Stimulated activated memory B cell treated with anti-CD40 and anti-IgM and Interleukin-4, amounts not matched to agents 10 μg/mL and 1 μg/mL and 100 μg/mL, for 72 hours (primary cell): ENCODE measurements at regions not wholly inside any gene's neighbourhood (a gene's known extent, or its start where the extent isn't known, plus 50 kb on each side); places are given as distances from the start of the nearest gene placed in this dataset.
"Not testable (repeated sequence)": the region's sequence is repeated elsewhere in the genome, so short reads cannot be mapped to it uniquely, and the experiment has no call there.

Source experiments
- ATAC-seq: fragments of 150-1000 bp; cut with Tn5 transposase; 2 replicates; pipeline ENCODE4 v1.10.0; 2021
- H3K27ac Mint-ChIP-seq: one replicate; pipeline ENCODE4 v1.8.0; 2022; ENCODE audit warnings: mild to moderate bottlenecking, mixed read lengths
- H3K27me3 Mint-ChIP-seq: one replicate; pipeline ENCODE4 v1.8.0; 2022; ENCODE audit warnings: mixed read lengths
- H3K36me3 Mint-ChIP-seq: one replicate; pipeline ENCODE4 v1.8.0; 2022; ENCODE audit warnings: mixed read lengths
- H3K4me1 Mint-ChIP-seq: one replicate; pipeline ENCODE4 v1.8.0; 2022; ENCODE audit warnings: mixed read lengths
- H3K4me3 Mint-ChIP-seq: one replicate; pipeline ENCODE4 v1.8.0; 2022; ENCODE audit warnings: mild to moderate bottlenecking, moderate library complexity, mixed read lengths
- H3K9me3 Mint-ChIP-seq: one replicate; pipeline ENCODE4 v1.8.0; 2022; ENCODE audit warnings: mixed read lengths

- Mint-ChIP-seq H3K27me3 (peaks cover 9% of the 10 kb centered on the region), H3K4me3 (no peak overlapping the region), H3K9me3 (peaks cover 14% of the 10 kb centered on the region), H3K4me1 (no peaks in the 10 kb centered on the region), H3K27ac (no peak overlapping the region), H3K36me3 (no peaks in the 10 kb centered on the region)
- no peak for ATAC-seq
Measured at GRCh38 chr3:63719796-63720445, 67.4 kb downstream of the SNTN start.

- not testable (repeated sequence) for H3K4me1 Mint-ChIP-seq, H3K27ac Mint-ChIP-seq, H3K4me3 Mint-ChIP-seq, H3K36me3 Mint-ChIP-seq, H3K27me3 Mint-ChIP-seq, ATAC-seq
- H3K9me3 Mint-ChIP-seq, result peaks cover 14% of the 10 kb centered on the region
Measured at GRCh38 chr3:63720951-63721350, 68.5 kb downstream of the SNTN start.

GRCh38 chr3:63724987-63725386, 72.5 kb downstream of the SNTN start:
- peaks cover 14% of the 10 kb centered on the region for H3K9me3 Mint-ChIP-seq
- H3K27ac Mint-ChIP-seq, result no peak overlapping the region
- ATAC-seq, result no peak
- H3K4me3 Mint-ChIP-seq, result no peak overlapping the region
- no peaks in the 10 kb centered on the region for H3K4me1 Mint-ChIP-seq
- H3K36me3 Mint-ChIP-seq, result no peaks in the 10 kb centered on the region
- H3K27me3 Mint-ChIP-seq, result no peaks in the 10 kb centered on the region

- ATAC-seq, result no peak
- Mint-ChIP-seq H3K27ac (no peak overlapping the region), H3K27me3 (peaks cover 15% of the 10 kb centered on the region), H3K4me3 (no peak overlapping the region), H3K9me3 (peaks cover 12% of the 10 kb centered on the region), H3K36me3 (no peaks in the 10 kb centered on the region), H3K4me1 (no peaks in the 10 kb centered on the region)
Measured at GRCh38 chr3:63726656-63727055, 74.2 kb downstream of the SNTN start.

- H3K36me3 Mint-ChIP-seq, result no peaks in the 10 kb centered on the region
- no peaks in the 10 kb centered on the region for H3K4me1 Mint-ChIP-seq
- H3K4me3 Mint-ChIP-seq, result no peak overlapping the region
- H3K27ac Mint-ChIP-seq, result no peak overlapping the region
- peaks cover 10% of the 10 kb centered on the region for H3K9me3 Mint-ChIP-seq
- peak; percentile 12 for ATAC-seq
- H3K27me3 Mint-ChIP-seq, result peaks cover 21% of the 10 kb centered on the region
Measured at GRCh38 chr3:63727233-63727632, 74.8 kb downstream of the SNTN start.

GRCh38 chr3:63731866-63732265, 79.4 kb downstream of the SNTN start:
- Mint-ChIP-seq H3K9me3 (peaks cover 9% of the 10 kb centered on the region), H3K36me3 (no peaks in the 10 kb centered on the region), H3K4me3 (no peak overlapping the region), H3K27me3 (peaks cover 29% of the 10 kb centered on the region), H3K4me1 (no peaks in the 10 kb centered on the region), H3K27ac (no peak overlapping the region)
- ATAC-seq, result no peak

GRCh38 chr3:63733278-63733677, 80.8 kb downstream of the SNTN start:
- peaks cover 29% of the 10 kb centered on the region for H3K27me3 Mint-ChIP-seq
- H3K9me3 Mint-ChIP-seq, H3K4me3 Mint-ChIP-seq, H3K36me3 Mint-ChIP-seq, ATAC-seq, H3K4me1 Mint-ChIP-seq, H3K27ac Mint-ChIP-seq: not testable (repeated sequence)

- H3K36me3 Mint-ChIP-seq, H3K4me1 Mint-ChIP-seq, ATAC-seq, H3K4me3 Mint-ChIP-seq, H3K27ac Mint-ChIP-seq, H3K9me3 Mint-ChIP-seq: not testable (repeated sequence)
- peaks cover 29% of the 10 kb centered on the region for H3K27me3 Mint-ChIP-seq
Measured at GRCh38 chr3:63734632-63735031, 82.2 kb downstream of the SNTN start.

- peaks cover 13% of the 10 kb centered on the region for H3K27me3 Mint-ChIP-seq
- not testable (repeated sequence) for ATAC-seq, H3K4me1 Mint-ChIP-seq, H3K4me3 Mint-ChIP-seq, H3K9me3 Mint-ChIP-seq, H3K27ac Mint-ChIP-seq, H3K36me3 Mint-ChIP-seq
Measured at GRCh38 chr3:63736757-63737156, 82.3 kb upstream of the C3orf49 start.

GRCh38 chr3:63738577-63738976, 80.5 kb upstream of the C3orf49 start:
- not testable (repeated sequence) for ATAC-seq, H3K27ac Mint-ChIP-seq, H3K36me3 Mint-ChIP-seq, H3K27me3 Mint-ChIP-seq, H3K4me1 Mint-ChIP-seq, H3K9me3 Mint-ChIP-seq, H3K4me3 Mint-ChIP-seq

- H3K27me3 Mint-ChIP-seq, result no peaks in the 10 kb centered on the region
- no peak overlapping the region for H3K27ac Mint-ChIP-seq
- no peak for ATAC-seq
- H3K4me1 Mint-ChIP-seq, result no peaks in the 10 kb centered on the region
- no peak overlapping the region for H3K4me3 Mint-ChIP-seq
- H3K9me3 Mint-ChIP-seq, result no peaks in the 10 kb centered on the region
- no peaks in the 10 kb centered on the region for H3K36me3 Mint-ChIP-seq
Measured at GRCh38 chr3:63739474-63739873, 79.6 kb upstream of the C3orf49 start.

GRCh38 chr3:63740116-63740515, 79.0 kb upstream of the C3orf49 start:
- H3K4me3 Mint-ChIP-seq, result no peak overlapping the region
- no peaks in the 10 kb centered on the region for H3K27me3 Mint-ChIP-seq
- ATAC-seq, result no peak
- no peaks in the 10 kb centered on the region for H3K4me1 Mint-ChIP-seq
- H3K9me3 Mint-ChIP-seq, result peaks cover 1% of the 10 kb centered on the region
- no peaks in the 10 kb centered on the region for H3K36me3 Mint-ChIP-seq
- H3K27ac Mint-ChIP-seq, result no peak overlapping the region

GRCh38 chr3:63744693-63745092, 74.4 kb upstream of the C3orf49 start:
- not testable (repeated sequence) for H3K4me3 Mint-ChIP-seq, H3K4me1 Mint-ChIP-seq, ATAC-seq, H3K27me3 Mint-ChIP-seq, H3K36me3 Mint-ChIP-seq, H3K27ac Mint-ChIP-seq
- peaks cover 10% of the 10 kb centered on the region for H3K9me3 Mint-ChIP-seq

- no peak for ATAC-seq
Measured at GRCh38 chr3:63745757-63746156, 73.3 kb upstream of the C3orf49 start.

GRCh38 chr3:63746211-63746610, 72.9 kb upstream of the C3orf49 start:
- no peak for ATAC-seq
- no peaks in the 10 kb centered on the region for H3K27me3 Mint-ChIP-seq
- H3K27ac Mint-ChIP-seq, result no peak overlapping the region
- no peaks in the 10 kb centered on the region for H3K4me1 Mint-ChIP-seq
- no peak overlapping the region for H3K4me3 Mint-ChIP-seq
- H3K36me3 Mint-ChIP-seq, result no peaks in the 10 kb centered on the region
- H3K9me3 Mint-ChIP-seq, result peaks cover 10% of the 10 kb centered on the region

More at GRCh38 chr3:63745757-63746156, 73.3 kb upstream of the C3orf49 start:
- Mint-ChIP-seq H3K9me3 (peaks cover 10% of the 10 kb centered on the region), H3K27me3 (no peaks in the 10 kb centered on the region), H3K4me1 (no peaks in the 10 kb centered on the region), H3K36me3 (no peaks in the 10 kb centered on the region), H3K27ac (no peak overlapping the region), H3K4me3 (no peak overlapping the region)

GRCh38 chr3:63751459-63751858, 67.6 kb upstream of the C3orf49 start:
- Mint-ChIP-seq H3K27ac (no peak overlapping the region), H3K4me1 (no peaks in the 10 kb centered on the region), H3K9me3 (peaks cover 8% of the 10 kb centered on the region), H3K36me3 (no peaks in the 10 kb centered on the region), H3K4me3 (no peak overlapping the region), H3K27me3 (no peaks in the 10 kb centered on the region)
- no peak for ATAC-seq

- Mint-ChIP-seq H3K4me3 (no peak overlapping the region), H3K4me1 (no peaks in the 10 kb centered on the region), H3K27me3 (no peaks in the 10 kb centered on the region), H3K36me3 (no peaks in the 10 kb centered on the region), H3K9me3 (no peaks in the 10 kb centered on the region), H3K27ac (no peak overlapping the region)
- ATAC-seq, result no peak
Measured at GRCh38 chr3:63753567-63753966, 65.5 kb upstream of the C3orf49 start.
